ENCODE measurements at regions not wholly inside any gene's neighbourhood (a gene's known extent, or its start where the extent isn't known, plus 50 kb on each side); places are given as distances from the start of the nearest gene placed in this dataset.
"Not testable (repeated sequence)": the region's sequence is repeated elsewhere in the genome, so short reads cannot be mapped to it uniquely, and the experiment has no call there.

DNA sequence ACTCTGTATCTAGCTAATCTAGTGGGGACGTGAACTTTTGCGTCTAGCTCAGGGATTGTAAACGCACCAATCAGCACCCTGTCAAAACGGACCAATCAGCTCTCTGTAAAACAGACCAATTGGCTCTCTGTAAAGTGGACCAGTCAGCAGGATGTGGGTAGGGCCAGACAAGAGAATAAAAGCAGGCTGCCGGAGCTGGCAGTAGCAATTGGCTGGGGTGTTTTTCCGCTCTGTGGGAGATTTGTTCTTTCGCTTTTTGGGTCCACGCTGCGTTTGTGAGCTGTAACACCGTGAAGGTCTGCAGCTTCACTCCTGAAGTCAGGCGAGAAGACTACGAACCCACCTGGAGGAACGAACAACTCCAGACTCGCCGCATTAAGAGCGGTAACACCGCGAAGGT, 76.5 kb downstream of the SPRING1 start:
- no peaks in the 10 kb centered on the region for H3K36me3 Mint-ChIP-seq
- no peaks in the 10 kb centered on the region for H3K27me3 Mint-ChIP-seq
- no peak overlapping the region for H3K27ac Mint-ChIP-seq
- H3K4me1 Mint-ChIP-seq (ENCODE audit: low read depth) = no peaks in the 10 kb centered on the region
- H3K4me3 Mint-ChIP-seq = no peak overlapping the region
- no peaks in the 10 kb centered on the region for H3K9me3 Mint-ChIP-seq (ENCODE audit: low read depth)

DNA sequence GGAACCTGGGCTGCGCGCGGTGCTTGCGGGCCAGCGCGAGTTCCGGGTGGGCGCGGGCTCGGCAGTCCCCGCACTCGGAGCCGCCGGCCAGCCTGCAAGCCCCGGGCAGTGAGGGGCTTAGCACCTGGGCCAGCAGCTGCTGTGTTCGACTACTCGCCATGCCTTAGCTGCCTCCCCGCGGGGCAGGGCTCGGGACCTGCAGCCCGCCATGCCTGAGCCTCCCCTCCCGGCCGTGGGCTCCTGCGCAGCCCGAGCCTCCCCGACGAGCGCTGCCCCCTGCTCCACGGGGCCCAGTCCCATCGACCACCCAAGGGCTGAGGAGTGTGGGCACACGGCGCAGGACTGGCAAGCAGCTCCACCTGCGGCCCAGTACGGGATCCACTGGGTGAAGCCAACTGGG, 77.1 kb downstream of the SPRING1 start:
- not testable (repeated sequence) for H3K27ac Mint-ChIP-seq; H3K27me3 Mint-ChIP-seq; H3K36me3 Mint-ChIP-seq; H3K4me1 Mint-ChIP-seq (ENCODE audit: low read depth); H3K4me3 Mint-ChIP-seq; H3K9me3 Mint-ChIP-seq (ENCODE audit: low read depth)

DNA sequence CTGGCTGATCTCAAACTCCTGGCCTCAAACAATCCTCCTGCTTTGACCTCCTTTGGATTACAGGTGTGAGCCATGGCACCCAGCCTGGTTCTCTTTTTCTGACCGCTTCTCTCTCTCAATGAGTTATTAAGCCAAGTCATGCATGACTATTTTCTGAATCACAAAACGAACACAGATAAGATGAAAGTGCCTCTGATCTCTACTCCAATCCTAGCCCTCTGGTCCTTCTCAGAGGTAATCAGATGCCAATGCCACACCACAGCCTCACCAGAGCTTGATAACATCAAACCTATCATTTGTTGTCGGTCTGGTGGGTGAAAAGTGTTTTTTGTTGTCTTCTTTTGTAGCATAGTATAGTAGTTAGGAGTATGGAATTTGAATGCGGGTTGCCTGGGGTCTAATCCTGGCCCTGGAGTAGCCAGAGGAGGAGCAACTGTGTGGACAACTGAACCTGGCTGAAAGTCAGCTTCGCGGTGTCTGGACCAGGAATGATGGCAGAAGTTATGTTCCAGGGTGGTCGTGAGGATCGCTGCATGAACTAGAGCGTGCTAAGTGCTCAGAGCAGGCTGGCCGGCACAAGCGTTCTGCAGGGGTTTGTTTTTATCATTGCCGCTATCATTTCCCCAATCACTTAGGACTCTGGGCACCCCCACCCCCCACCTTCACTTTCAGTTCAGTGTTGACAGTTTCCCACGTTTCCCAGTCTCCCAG, 77.9 kb downstream of the SPRING1 start:
- H3K9me3 Mint-ChIP-seq (ENCODE audit: low read depth) = no peaks in the 10 kb centered on the region
- no peaks in the 10 kb centered on the region for H3K27me3 Mint-ChIP-seq
- no peak overlapping the region for H3K27ac Mint-ChIP-seq
- no peaks in the 10 kb centered on the region for H3K4me1 Mint-ChIP-seq (ENCODE audit: low read depth)
- H3K36me3 Mint-ChIP-seq = no peaks in the 10 kb centered on the region
- H3K4me3 Mint-ChIP-seq = no peak overlapping the region

DNA sequence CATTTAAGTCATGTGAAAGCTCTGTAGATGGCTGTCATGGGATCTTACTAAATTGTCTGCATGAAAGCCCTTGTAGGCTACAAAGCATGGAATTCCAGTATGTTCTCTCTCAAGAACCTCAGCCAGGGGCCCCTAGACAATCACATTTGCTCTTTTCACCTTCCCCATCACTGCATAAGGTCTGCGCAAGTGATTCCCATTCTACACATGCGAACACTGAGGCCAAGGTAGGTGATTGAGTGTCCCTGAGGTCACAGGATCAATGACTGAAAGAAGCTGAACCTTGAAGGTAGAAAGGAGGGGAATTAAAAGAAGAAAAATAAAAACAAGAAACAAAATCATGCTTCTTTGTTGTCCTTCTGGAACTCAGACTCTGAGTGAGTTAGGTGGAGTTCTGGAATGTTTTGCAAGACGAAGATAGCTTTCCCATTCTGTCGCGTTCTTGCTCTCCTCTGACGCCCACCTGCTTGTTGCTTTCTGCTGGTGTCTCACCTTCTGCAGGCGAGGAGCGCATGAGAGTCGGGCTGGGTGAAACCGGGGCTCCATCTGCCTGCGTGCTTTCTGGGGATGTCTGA, 79.9 kb downstream of the SPRING1 start:
- H3K4me3 Mint-ChIP-seq = no peak overlapping the region
- peaks cover 2% of the 10 kb centered on the region for H3K36me3 Mint-ChIP-seq
- H3K4me1 Mint-ChIP-seq (ENCODE audit: low read depth) = no peaks in the 10 kb centered on the region
- H3K27me3 Mint-ChIP-seq = no peaks in the 10 kb centered on the region
- H3K9me3 Mint-ChIP-seq (ENCODE audit: low read depth) = no peaks in the 10 kb centered on the region
- H3K27ac Mint-ChIP-seq = no peak overlapping the region

DNA sequence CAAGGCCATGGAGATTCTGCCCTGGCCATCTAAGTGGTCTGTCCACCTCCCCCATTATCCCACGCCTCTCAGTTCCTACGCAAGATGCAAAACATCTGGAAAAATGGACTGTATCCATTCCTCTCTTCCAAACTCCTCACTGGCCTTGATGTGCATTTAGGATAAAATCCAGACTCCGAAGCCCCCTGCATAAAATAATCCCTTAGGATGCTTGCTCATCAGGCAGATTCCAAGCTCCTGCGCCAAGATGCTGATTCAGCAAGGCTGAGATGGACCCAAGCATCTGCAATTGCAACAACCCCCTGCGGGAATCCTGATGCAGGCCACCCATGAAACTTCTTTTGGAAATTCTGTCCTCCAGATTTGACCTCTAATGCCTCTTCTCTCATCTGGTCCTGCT, 81.6 kb downstream of the SPRING1 start:
- H3K27ac Mint-ChIP-seq = no peak overlapping the region
- H3K27me3 Mint-ChIP-seq = no peaks in the 10 kb centered on the region
- no peaks in the 10 kb centered on the region for H3K4me1 Mint-ChIP-seq (ENCODE audit: low read depth)
- H3K9me3 Mint-ChIP-seq (ENCODE audit: low read depth) = no peaks in the 10 kb centered on the region
- peaks cover 2% of the 10 kb centered on the region for H3K36me3 Mint-ChIP-seq
- H3K4me3 Mint-ChIP-seq = no peak overlapping the region

DNA sequence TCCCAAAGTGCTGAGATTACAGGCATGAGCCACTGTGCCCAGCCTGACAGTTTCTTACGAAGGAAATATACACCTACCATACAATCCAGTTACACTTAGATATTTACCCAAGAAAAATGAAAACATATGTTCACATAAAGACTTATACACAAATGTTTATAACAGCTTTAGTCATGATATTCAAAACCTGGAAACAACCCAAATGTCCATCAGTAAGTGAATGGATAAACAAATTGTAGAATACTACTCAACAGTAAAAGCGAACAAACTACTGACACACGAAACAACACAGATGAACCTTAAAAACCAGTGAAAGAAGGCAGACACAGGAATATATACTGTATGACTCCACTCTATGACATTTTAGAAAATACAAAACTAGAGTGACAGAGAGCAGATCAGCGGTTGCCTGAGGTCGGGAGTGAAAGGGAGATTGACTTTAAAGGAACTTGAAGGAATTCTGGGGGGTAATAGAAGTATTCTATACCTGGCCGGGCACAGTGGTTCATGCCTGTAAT, 83.6 kb downstream of the SPRING1 start:
- H3K27me3 Mint-ChIP-seq = no peaks in the 10 kb centered on the region

DNA sequence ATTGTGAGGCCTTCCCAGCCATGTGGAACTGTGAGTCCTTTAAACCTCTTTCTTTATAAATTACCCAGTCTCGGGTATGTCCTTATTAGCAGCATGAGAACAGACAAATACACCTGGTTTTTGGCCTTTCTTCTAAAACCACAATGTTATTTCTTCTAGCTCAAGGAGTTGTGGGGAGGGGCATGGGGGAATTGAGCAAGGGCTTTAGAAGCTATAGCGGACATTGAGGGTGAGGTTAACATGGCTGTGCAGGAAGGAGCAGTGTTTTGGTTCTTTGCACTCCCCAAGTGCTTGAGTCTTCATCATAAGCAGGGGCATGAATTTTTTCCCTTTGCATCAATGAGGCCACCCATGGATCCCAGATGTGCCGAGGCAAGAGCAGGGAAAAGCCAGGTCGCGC, 86.8 kb downstream of the SPRING1 start:
- H3K4me1 Mint-ChIP-seq (ENCODE audit: low read depth) = peaks cover 1% of the 10 kb centered on the region
- H3K4me3 Mint-ChIP-seq = no peak overlapping the region
- peaks cover 5% of the 10 kb centered on the region for H3K36me3 Mint-ChIP-seq
- H3K9me3 Mint-ChIP-seq (ENCODE audit: low read depth) = no peaks in the 10 kb centered on the region
- peaks cover 3% of the 10 kb centered on the region for H3K27me3 Mint-ChIP-seq
- H3K27ac Mint-ChIP-seq = no peak overlapping the region

More for the DNA sequence above, 83.6 kb downstream of the SPRING1 start:
- no peak overlapping the region for H3K27ac Mint-ChIP-seq
- H3K36me3 Mint-ChIP-seq = peaks cover 2% of the 10 kb centered on the region
- H3K4me3 Mint-ChIP-seq = no peak overlapping the region
- H3K9me3 Mint-ChIP-seq (ENCODE audit: low read depth) = no peaks in the 10 kb centered on the region
- peaks cover 1% of the 10 kb centered on the region for H3K4me1 Mint-ChIP-seq (ENCODE audit: low read depth)

DNA sequence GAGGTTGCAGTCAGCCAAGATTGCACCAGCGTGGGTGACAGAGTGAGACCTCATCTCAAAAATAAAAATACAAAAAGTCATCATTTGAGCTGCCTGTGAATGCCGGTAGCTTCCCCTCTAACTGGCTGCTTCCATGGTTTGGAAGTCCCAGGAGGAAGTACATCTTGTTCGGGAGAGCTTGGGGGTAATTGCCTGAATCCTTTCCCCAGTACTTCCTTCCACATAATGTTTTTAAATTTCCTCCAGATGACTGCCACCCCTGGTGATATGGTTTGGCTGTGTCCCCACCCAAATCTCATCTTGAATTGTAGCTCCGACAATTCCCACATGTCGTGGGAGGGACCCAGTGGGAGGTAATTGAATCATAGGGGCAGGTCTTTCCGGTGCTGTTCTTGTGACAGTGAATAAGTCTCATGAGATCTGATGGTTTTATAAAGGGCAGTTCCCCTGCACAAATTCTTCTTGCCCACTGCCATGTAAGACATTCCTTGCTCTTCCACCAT, 87.2 kb downstream of the SPRING1 start:
- Mint-ChIP-seq H3K9me3 (ENCODE audit: low read depth) (no peaks in the 10 kb centered on the region), H3K27ac (no peak overlapping the region)

DNA sequence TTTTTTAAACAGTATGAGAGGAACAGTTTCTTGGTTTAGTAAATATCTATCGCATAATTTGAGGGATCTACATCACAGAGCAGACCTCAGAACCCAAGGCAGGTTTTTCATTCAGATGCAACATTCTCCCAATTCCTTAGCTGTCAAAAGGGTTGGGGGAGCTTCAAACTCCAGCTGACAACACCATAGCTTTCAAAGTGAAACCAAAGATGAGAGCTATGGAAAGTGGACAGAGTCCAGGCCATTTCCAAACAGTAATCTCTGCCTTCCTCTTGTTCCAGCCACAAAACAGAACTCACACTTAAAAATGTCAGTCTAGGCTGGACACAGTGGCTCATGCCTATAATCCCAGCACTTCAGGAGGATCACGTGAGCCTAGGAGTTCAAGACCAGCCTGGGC, 87.8 kb downstream of the SPRING1 start:
- no peak overlapping the region for H3K4me3 Mint-ChIP-seq
- peaks cover 3% of the 10 kb centered on the region for H3K27me3 Mint-ChIP-seq
- H3K4me1 Mint-ChIP-seq (ENCODE audit: low read depth) = peaks cover 1% of the 10 kb centered on the region
- H3K36me3 Mint-ChIP-seq = peaks cover 5% of the 10 kb centered on the region
- no peak overlapping the region for H3K27ac Mint-ChIP-seq
- no peaks in the 10 kb centered on the region for H3K9me3 Mint-ChIP-seq (ENCODE audit: low read depth)

More for the DNA sequence above, 87.2 kb downstream of the SPRING1 start:
- Mint-ChIP-seq H3K36me3 (peaks cover 5% of the 10 kb centered on the region), H3K4me3 (no peak overlapping the region), H3K27me3 (peaks cover 3% of the 10 kb centered on the region), H3K4me1 (ENCODE audit: low read depth) (peaks cover 1% of the 10 kb centered on the region)

DNA sequence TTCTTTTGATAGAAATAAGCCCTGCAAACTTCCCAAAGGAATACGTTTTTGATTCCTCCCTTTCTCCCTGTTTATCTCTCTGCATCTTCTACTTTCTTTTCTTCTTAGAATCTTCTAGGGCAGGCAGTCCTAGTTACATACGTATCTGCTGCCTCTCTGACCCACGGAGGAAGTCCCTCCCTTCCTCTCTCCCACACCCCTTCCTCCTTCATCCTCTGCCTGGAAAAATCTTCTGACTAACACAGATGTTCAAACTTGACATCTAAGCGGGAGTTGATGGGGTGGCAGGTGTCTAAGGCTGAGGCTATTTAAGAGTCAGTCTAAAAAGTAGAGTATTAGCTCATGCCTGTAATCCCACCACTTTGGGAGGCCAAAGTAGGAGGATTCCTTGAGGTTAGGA, 88.6 kb downstream of the MAP1LC3B2 start:
- H3K9me3 Mint-ChIP-seq (ENCODE audit: low read depth) = peaks cover 4% of the 10 kb centered on the region
- peaks cover 1% of the 10 kb centered on the region for H3K4me1 Mint-ChIP-seq (ENCODE audit: low read depth)
- no peak overlapping the region for H3K4me3 Mint-ChIP-seq
- no peak overlapping the region for H3K27ac Mint-ChIP-seq
- peaks cover 3% of the 10 kb centered on the region for H3K36me3 Mint-ChIP-seq
- peaks cover 3% of the 10 kb centered on the region for H3K27me3 Mint-ChIP-seq

DNA sequence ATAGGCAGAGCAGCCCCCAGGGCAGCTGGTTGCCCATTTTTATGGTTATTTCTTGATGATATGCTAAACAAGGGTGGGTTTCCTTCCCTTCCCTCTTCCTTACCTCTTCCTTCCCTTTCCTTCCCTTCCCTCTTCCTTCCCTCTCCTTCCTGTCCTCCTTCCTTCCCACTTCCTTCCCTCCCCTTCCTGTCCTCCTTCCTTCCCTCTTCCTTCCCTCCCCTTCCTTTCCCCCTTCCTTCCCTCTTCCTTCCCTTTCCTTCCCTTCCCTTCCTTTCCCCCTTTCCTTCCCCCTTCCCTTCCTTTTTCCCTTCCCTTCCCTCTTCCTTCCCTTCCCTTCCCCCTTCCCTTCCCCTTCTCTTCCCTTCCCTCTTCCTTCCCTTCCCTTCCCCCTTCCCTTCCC, 87.7 kb downstream of the MAP1LC3B2 start:
- Mint-ChIP-seq H3K4me3 (no peak overlapping the region), H3K27ac (no peak overlapping the region), H3K27me3 (peaks cover 3% of the 10 kb centered on the region), H3K4me1 (ENCODE audit: low read depth) (peaks cover 1% of the 10 kb centered on the region), H3K9me3 (ENCODE audit: low read depth) (peaks cover 4% of the 10 kb centered on the region), H3K36me3 (peaks cover 3% of the 10 kb centered on the region)

DNA sequence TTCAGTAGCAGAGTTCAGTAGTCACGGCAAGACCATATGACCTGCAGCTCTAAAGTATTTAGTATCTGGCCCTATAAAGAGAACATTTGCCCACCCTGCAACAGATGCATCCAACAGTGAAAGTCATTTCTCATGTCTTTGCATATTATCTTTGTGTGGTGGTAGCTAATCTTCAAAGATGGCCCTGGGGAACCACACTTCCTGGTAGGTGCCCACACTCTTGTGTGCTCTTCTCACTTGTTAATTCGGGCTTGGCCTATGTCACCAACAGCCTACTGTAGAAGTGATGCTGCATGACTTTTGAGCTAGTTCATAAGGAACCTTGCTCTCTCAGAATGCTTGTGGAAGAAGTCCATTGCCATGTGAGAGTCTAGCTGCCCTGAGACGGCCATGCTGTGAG, 85.6 kb downstream of the MAP1LC3B2 start:
- peaks cover 4% of the 10 kb centered on the region for H3K9me3 Mint-ChIP-seq (ENCODE audit: low read depth)
- H3K27me3 Mint-ChIP-seq = peaks cover 3% of the 10 kb centered on the region
- peaks cover 3% of the 10 kb centered on the region for H3K36me3 Mint-ChIP-seq
- no peak overlapping the region for H3K27ac Mint-ChIP-seq
- H3K4me3 Mint-ChIP-seq = no peak overlapping the region
- H3K4me1 Mint-ChIP-seq (ENCODE audit: low read depth) = no peaks in the 10 kb centered on the region

DNA sequence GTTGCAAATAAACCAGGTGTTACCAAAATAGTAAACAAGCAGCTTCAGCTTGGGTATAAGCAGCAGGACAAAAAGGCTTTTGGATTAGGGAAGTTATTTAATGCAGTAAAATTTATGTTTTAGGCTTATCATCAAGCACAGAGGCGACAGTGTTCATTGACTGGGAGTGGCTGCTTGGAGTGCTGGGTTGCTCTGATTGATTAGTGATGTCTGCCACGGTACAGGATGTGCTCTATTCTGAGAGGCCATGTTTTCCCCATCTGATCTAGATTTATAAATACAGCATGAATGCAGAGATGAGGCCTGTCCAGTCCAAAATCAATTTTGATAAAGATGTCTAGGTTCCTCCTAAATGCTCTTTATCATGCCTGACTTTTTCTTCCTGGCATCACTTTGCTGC, 83.5 kb downstream of the MAP1LC3B2 start:
- peaks cover 4% of the 10 kb centered on the region for H3K9me3 Mint-ChIP-seq (ENCODE audit: low read depth)
- no peak overlapping the region for H3K27ac Mint-ChIP-seq
- no peaks in the 10 kb centered on the region for H3K36me3 Mint-ChIP-seq
- no peaks in the 10 kb centered on the region for H3K4me1 Mint-ChIP-seq (ENCODE audit: low read depth)
- no peak overlapping the region for H3K4me3 Mint-ChIP-seq
- H3K27me3 Mint-ChIP-seq = peaks cover under 1% of the 10 kb centered on the region

DNA sequence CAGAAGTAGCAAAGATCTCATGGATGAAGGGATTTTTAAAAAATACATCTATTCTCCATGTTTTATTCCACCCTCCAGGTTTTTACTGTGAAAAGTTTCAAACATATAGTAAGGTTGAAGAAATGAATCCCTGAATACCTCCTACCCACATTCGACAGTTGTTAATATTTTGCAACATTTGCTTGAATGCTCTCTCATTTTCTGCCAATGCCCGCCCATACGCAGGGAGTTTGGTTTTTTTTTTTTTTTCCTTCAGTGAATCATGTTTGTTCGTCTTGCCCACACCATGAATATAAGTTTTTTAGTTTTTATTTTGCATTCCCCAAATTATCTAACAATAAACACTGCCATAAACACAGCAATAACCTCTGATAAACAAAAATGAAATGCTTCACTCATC, 82.9 kb downstream of the MAP1LC3B2 start:
- Mint-ChIP-seq H3K27ac (no peak overlapping the region), H3K4me1 (ENCODE audit: low read depth) (no peaks in the 10 kb centered on the region), H3K27me3 (no peaks in the 10 kb centered on the region), H3K9me3 (ENCODE audit: low read depth) (peaks cover 4% of the 10 kb centered on the region), H3K36me3 (no peaks in the 10 kb centered on the region), H3K4me3 (no peak overlapping the region)

DNA sequence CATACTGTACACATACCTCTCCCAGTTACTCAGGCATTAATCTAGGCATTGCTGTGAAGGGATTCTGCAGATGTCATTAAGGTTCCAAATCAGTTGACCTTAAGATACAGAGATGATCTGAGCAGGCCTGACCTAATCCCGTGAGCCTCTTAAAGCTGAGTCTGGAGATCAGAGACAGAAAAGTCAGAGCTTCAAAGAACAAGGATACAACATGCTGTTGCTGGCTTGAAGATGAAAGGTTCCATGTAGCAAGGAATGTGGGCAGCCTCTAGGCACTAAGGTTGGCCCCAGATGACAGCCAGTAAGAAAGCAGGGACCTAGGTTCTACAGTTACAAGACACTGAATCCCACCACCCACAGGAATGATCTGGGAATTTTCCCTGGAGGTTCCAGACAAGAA, 81.1 kb downstream of the MAP1LC3B2 start:
- H3K27me3 Mint-ChIP-seq = peaks cover 3% of the 10 kb centered on the region
- peaks cover 4% of the 10 kb centered on the region for H3K9me3 Mint-ChIP-seq (ENCODE audit: low read depth)
- no peak overlapping the region for H3K4me3 Mint-ChIP-seq
- H3K27ac Mint-ChIP-seq = no peak overlapping the region
- H3K4me1 Mint-ChIP-seq (ENCODE audit: low read depth) = peaks cover 3% of the 10 kb centered on the region
- H3K36me3 Mint-ChIP-seq = no peaks in the 10 kb centered on the region

DNA sequence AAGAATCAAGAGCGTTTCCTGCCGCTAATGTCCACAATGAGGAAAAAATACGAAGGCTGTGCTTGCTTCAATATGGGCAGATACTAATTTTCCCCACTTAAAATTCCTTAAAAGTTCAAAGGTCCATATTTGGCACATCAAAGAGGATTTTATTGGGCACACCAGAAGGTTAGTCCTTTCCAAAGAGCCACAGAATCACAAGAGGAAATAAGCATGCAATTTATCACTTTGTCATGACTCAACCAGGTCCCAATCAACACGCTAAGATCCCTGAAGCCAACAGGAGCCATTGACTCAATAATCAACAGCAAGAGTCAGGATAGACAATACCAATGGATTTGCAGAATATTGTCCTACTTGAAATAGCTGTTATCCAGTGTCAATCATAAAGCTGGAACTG, 80.6 kb downstream of the MAP1LC3B2 start:
- Mint-ChIP-seq H3K27me3 (peaks cover 3% of the 10 kb centered on the region), H3K4me3 (no peak overlapping the region), H3K36me3 (no peaks in the 10 kb centered on the region), H3K4me1 (ENCODE audit: low read depth) (peaks cover 3% of the 10 kb centered on the region), H3K9me3 (ENCODE audit: low read depth) (peaks cover 1% of the 10 kb centered on the region), H3K27ac (no peak overlapping the region)

All from activated naive CD8-positive, alpha-beta T cell (primary cell).